Endodermal cell (in vitro differentiated cells): ENCODE measurements at regions not wholly inside any gene's neighbourhood (a gene's known extent, or its start where the extent isn't known, plus 50 kb on each side); places are given as distances from the start of the nearest gene placed in this dataset.

Experiments used
- DNase-seq: peaks from one replicate; pipeline ENCODE4 v3.0.0-alpha.2; 2017
- H3K27ac ChIP-seq: 2 replicates; pipeline ENCODE4 v1.5.1; 2013; ENCODE audit warnings: mild to moderate bottlenecking, low read depth, low read length, moderate library complexity
- H3K27me3 ChIP-seq: 2 replicates; pipeline ENCODE4 v1.6.1; 2013; ENCODE audit warnings: mild to moderate bottlenecking, low read length, moderate library complexity; ENCODE audit not compliant: insufficient read depth, control insufficient read depth, poor library complexity, severe bottlenecking
- H3K36me3 ChIP-seq: 2 replicates; pipeline ENCODE4 v1.7.0; 2013; ENCODE audit warnings: mild to moderate bottlenecking, low read length, moderate library complexity; ENCODE audit not compliant: control insufficient read depth, insufficient read depth
- H3K4me1 ChIP-seq: one replicate; pipeline ENCODE4 v1.7.0; 2013; ENCODE audit warnings: low read length; ENCODE audit not compliant: control insufficient read depth, insufficient read depth
- H3K4me3 ChIP-seq: 2 replicates; pipeline ENCODE4 v1.5.1; 2013; ENCODE audit warnings: mild to moderate bottlenecking, low read length, moderate library complexity
- H3K9ac ChIP-seq: 2 replicates; pipeline ENCODE4 v1.6.1; 2013; ENCODE audit warnings: mild to moderate bottlenecking, low read length, moderate library complexity; ENCODE audit not compliant: poor library complexity, severe bottlenecking; ENCODE audit errors: extremely low read depth
- H3K9me3 ChIP-seq: 2 replicates; pipeline ENCODE4 v1.6.1; 2013; ENCODE audit warnings: mild to moderate bottlenecking, low read length, moderate library complexity; ENCODE audit not compliant: control insufficient read depth
- H3K27ac Mint-ChIP-seq: 2 replicates; pipeline ENCODE4 v1.8.0; 2020; ENCODE audit warnings: mixed read lengths
- H3K27me3 Mint-ChIP-seq: 2 replicates; pipeline ENCODE4 v1.8.0; 2021; ENCODE audit warnings: mild to moderate bottlenecking, mixed read lengths; ENCODE audit not compliant: insufficient read depth
- H3K36me3 Mint-ChIP-seq: 2 replicates; pipeline ENCODE4 v1.8.0; 2020; ENCODE audit warnings: low read depth, mixed read lengths
- H3K4me1 Mint-ChIP-seq: 2 replicates; pipeline ENCODE4 v1.8.0; 2020; ENCODE audit warnings: mixed read lengths
- H3K4me3 Mint-ChIP-seq: 2 replicates; pipeline ENCODE4 v1.8.0; 2020; ENCODE audit warnings: mild to moderate bottlenecking, moderate library complexity, mixed read lengths
- H3K9me3 Mint-ChIP-seq: 2 replicates; pipeline ENCODE4 v1.8.0; 2020; ENCODE audit warnings: mild to moderate bottlenecking, mixed read lengths
- WGBS, 2 experiments: methylation state at CpG; one replicate each; pipeline versions ENCODE4 v1.1.5 to v1.1.7; 2013; ENCODE audit warnings: missing lambda C conversion rate in 2 of 2, mixed read lengths in 1 of 2; ENCODE audit not compliant: insufficient coverage in 1 of 2, insufficient read length in 1 of 2; 5-methylcytosine and 5-hydroxymethylcytosine counted together
- TF ChIP-seq, protein P1 (sequence below): fragments of 200-600 bp; sonication (generic); conservative IDR thresholded peaks from 2 replicates; pipeline ENCODE4 v1.5.0; 2021; ENCODE audit warnings: antibody characterized with exemption, mild to moderate bottlenecking

DNA sequence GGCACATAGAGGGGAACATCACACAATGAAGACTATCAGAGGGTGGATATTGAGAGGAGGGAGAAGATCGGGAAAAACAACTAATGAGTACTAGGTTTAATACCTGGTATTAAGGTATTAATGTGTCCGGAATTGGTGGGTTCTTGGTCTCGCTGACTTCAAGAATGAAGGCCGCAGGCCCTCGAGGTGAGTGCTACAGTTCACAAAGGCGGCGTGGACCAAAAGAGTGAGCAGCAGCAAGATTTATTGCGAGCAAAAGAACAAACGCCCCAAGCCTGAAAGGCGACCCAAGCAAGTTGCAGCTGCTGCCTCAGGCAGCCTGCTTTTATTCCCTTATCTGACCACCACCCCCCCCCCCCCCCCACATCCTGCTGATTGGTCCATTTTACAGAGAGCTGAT lies 2022.8 kb downstream of the NCAM2 start:
- Histone ChIP-seq H3K4me3 (no peak overlapping the region), H3K27me3 (no peaks in the 10 kb centered on the region), H3K4me1 (no peaks in the 10 kb centered on the region), H3K9me3 (peaks cover 3% of the 10 kb centered on the region), H3K9ac (no peak overlapping the region), H3K27ac (no peak overlapping the region), H3K36me3 (no peaks in the 10 kb centered on the region)
- H3K27ac Mint-ChIP-seq, result no peak overlapping the region
- TF ChIP-seq, protein P1, sequence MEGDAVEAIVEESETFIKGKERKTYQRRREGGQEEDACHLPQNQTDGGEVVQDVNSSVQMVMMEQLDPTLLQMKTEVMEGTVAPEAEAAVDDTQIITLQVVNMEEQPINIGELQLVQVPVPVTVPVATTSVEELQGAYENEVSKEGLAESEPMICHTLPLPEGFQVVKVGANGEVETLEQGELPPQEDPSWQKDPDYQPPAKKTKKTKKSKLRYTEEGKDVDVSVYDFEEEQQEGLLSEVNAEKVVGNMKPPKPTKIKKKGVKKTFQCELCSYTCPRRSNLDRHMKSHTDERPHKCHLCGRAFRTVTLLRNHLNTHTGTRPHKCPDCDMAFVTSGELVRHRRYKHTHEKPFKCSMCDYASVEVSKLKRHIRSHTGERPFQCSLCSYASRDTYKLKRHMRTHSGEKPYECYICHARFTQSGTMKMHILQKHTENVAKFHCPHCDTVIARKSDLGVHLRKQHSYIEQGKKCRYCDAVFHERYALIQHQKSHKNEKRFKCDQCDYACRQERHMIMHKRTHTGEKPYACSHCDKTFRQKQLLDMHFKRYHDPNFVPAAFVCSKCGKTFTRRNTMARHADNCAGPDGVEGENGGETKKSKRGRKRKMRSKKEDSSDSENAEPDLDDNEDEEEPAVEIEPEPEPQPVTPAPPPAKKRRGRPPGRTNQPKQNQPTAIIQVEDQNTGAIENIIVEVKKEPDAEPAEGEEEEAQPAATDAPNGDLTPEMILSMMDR, result no peak
- no peaks in the 10 kb centered on the region for H3K27me3 Mint-ChIP-seq
- 95% methylated on average over 7 to 9 of the region's 10 CpGs for WGBS, 2 experiments
- peaks cover 8% of the 10 kb centered on the region for H3K9me3 Mint-ChIP-seq
- no peak for DNase-seq
- peaks cover 5% of the 10 kb centered on the region for H3K4me1 Mint-ChIP-seq
- peaks cover 2% of the 10 kb centered on the region for H3K36me3 Mint-ChIP-seq
- H3K4me3 Mint-ChIP-seq, result no peak overlapping the region

DNA sequence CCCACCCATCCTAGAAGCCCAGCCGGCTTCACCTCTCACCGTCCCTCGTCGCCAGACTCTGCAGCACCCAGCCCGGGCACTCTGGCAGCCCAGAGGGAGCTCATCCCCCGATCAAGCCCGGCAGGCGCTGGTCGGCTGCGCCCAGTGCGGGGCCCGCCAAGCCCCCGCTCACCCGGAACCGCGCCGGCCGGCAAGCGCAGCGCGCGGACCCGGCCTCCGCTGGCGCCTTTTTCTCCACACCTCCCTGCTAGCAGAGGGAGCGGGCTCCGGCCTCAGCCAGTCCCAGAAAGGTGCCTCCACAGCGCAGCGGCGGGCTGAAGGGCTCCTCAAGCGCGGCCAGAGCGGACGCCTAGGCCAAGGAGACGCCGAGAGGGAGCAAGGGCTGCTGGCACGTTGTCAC lies 2023.3 kb downstream of the NCAM2 start:
- peaks cover 3% of the 10 kb centered on the region for H3K4me1 Mint-ChIP-seq
- H3K4me3 Mint-ChIP-seq, result no peak overlapping the region
- TF ChIP-seq, protein P1, result no peak
- no peak overlapping the region for H3K9ac ChIP-seq
- H3K27ac ChIP-seq, result no peak overlapping the region
- H3K27me3 ChIP-seq, result no peaks in the 10 kb centered on the region
- no peaks in the 10 kb centered on the region for H3K36me3 ChIP-seq
- no peak for DNase-seq
- H3K27ac Mint-ChIP-seq, result no peak overlapping the region
- H3K4me1 ChIP-seq, result no peaks in the 10 kb centered on the region
- peaks cover 2% of the 10 kb centered on the region for H3K36me3 Mint-ChIP-seq
- H3K27me3 Mint-ChIP-seq, result no peaks in the 10 kb centered on the region
- peaks cover 8% of the 10 kb centered on the region for H3K9me3 Mint-ChIP-seq
- H3K9me3 ChIP-seq, result peaks cover 3% of the 10 kb centered on the region
- WGBS, 2 experiments, result 98 to 99% methylated on average over 9 to 37 of the region's 37 CpGs
- H3K4me3 ChIP-seq, result no peak overlapping the region

DNA sequence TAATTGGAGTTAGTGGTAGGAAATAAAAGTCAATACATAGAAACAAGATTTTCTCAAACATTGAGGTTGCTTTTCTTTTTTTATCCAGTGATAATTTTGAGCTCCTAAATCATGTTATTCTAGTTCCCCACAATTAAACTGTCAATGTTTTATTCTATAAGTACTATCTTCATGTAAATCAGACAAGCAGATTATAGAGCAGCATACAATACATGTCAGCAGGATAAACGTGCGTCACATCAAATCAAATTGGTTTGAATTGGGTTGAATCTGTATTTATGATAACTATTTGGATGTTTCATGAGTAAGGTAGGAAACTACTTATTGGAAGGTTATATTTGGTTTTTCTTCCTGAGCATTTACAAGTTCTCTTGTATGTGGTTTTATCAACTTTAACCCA lies 2028.7 kb downstream of the NCAM2 start:
- TF ChIP-seq, protein P1, result no peak
- H3K27me3 ChIP-seq, result no peaks in the 10 kb centered on the region
- WGBS, 2 experiments, result 81 to 95% methylated on average over 2 of the region's 2 CpGs
- no peak overlapping the region for H3K4me3 ChIP-seq
- H3K9ac ChIP-seq, result no peak overlapping the region
- no peak overlapping the region for H3K4me3 Mint-ChIP-seq
- no peaks in the 10 kb centered on the region for H3K9me3 ChIP-seq
- no peak for DNase-seq
- H3K27me3 Mint-ChIP-seq, result no peaks in the 10 kb centered on the region
- no peak overlapping the region for H3K27ac ChIP-seq
- H3K4me1 Mint-ChIP-seq, result no peaks in the 10 kb centered on the region
- H3K36me3 ChIP-seq, result no peaks in the 10 kb centered on the region
- no peak overlapping the region for H3K27ac Mint-ChIP-seq
- peaks cover 5% of the 10 kb centered on the region for H3K9me3 Mint-ChIP-seq
- peaks cover under 1% of the 10 kb centered on the region for H3K36me3 Mint-ChIP-seq
- no peaks in the 10 kb centered on the region for H3K4me1 ChIP-seq
